ENCODE measurements at regions not wholly inside any gene's neighbourhood (a gene's known extent, or its start where the extent isn't known, plus 50 kb on each side); places are given as distances from the start of the nearest gene placed in this dataset.

GRCh38 chr2:236507393-236508085, 62.1 kb upstream of the ACKR3 start:
- Histone ChIP-seq H3K36me3 (ENCODE audit: low read depth, missing control alignments) (no peaks in the 10 kb centered on the region), H3K4me3 (peak overlapping the region; percentile 51 to 60), H3K27ac (no peak overlapping the region), H3K27me3 (no peaks in the 10 kb centered on the region), H3K9me3 (no peaks in the 10 kb centered on the region), H3K4me1 (no peaks in the 10 kb centered on the region)
- intact Hi-C loops (cut with DNase I; ENCODE audit: low total_unique reads) = no loop called here
- WGBS, 2 donors = 15 to 16% methylated on average over 37 to 47 of the region's 56 CpGs
- TF ChIP-seq POLR2A (IDR thresholded peaks at IDR 0.05) (no peak), CTCF (IDR thresholded peaks at IDR 0.05) (no peak)
- peak; percentile 85 for DNase-seq

- 64 to 77% methylated on average over 5 of the region's 5 CpGs for WGBS, 2 donors
- Histone ChIP-seq H3K27me3 (no peaks in the 10 kb centered on the region), H3K4me1 (no peaks in the 10 kb centered on the region), H3K27ac (no peak overlapping the region), H3K9me3 (no peaks in the 10 kb centered on the region), H3K36me3 (ENCODE audit: low read depth, missing control alignments) (no peaks in the 10 kb centered on the region), H3K4me3 (no peak overlapping the region)
- TF ChIP-seq CTCF (IDR thresholded peaks at IDR 0.05) = no peak
- TF ChIP-seq POLR2A (IDR thresholded peaks at IDR 0.05) = no peak
- no peak for DNase-seq
- intact Hi-C loops (cut with DNase I; ENCODE audit: low total_unique reads) = no loop called here
Measured at GRCh38 chr2:236508466-236508865, 61.2 kb upstream of the ACKR3 start.

GRCh38 chr2:236510034-236510433, 59.6 kb upstream of the ACKR3 start:
- DNase-seq = no peak
- Histone ChIP-seq H3K27ac (no peak overlapping the region), H3K27me3 (no peaks in the 10 kb centered on the region), H3K36me3 (ENCODE audit: low read depth, missing control alignments) (no peaks in the 10 kb centered on the region), H3K9me3 (no peaks in the 10 kb centered on the region), H3K4me3 (no peak overlapping the region), H3K4me1 (no peaks in the 10 kb centered on the region)
- TF ChIP-seq CTCF (IDR thresholded peaks at IDR 0.05) (no peak), POLR2A (IDR thresholded peaks at IDR 0.05) (no peak)
- intact Hi-C loops (cut with DNase I; ENCODE audit: low total_unique reads) = loop anchor here (10.0 kb wide), 1 partner anchor 55 kb away; the partner anchor contains the start of gene ACKR3
- WGBS, 2 donors = 74 to 87% methylated on average over 2 of the region's 2 CpGs

GRCh38 chr2:236511266-236511665, 58.4 kb upstream of the ACKR3 start:
- Histone ChIP-seq H3K27ac (no peak overlapping the region), H3K36me3 (ENCODE audit: low read depth, missing control alignments) (no peaks in the 10 kb centered on the region), H3K9me3 (no peaks in the 10 kb centered on the region), H3K4me1 (no peaks in the 10 kb centered on the region), H3K27me3 (no peaks in the 10 kb centered on the region), H3K4me3 (no peak overlapping the region)
- intact Hi-C loops (cut with DNase I; ENCODE audit: low total_unique reads) = loop anchor here (10.0 kb wide), 1 partner anchor 54 kb away; the partner anchor contains the start of gene ACKR3
- no peak for TF ChIP-seq CTCF (IDR thresholded peaks at IDR 0.05)
- no peak for DNase-seq
- 64 to 77% methylated on average over 5 of the region's 5 CpGs for WGBS, 2 donors

GRCh38 chr2:236512267-236512666, 57.4 kb upstream of the ACKR3 start:
- no peak overlapping the region for H3K27ac ChIP-seq
- intact Hi-C loops (cut with DNase I; ENCODE audit: low total_unique reads) = loop anchor here (10.0 kb wide), 1 partner anchor 53 kb away; the partner anchor contains the start of gene ACKR3
- TF ChIP-seq CTCF (IDR thresholded peaks at IDR 0.05) = no peak
- TF ChIP-seq POLR2A (IDR thresholded peaks at IDR 0.05) = no peak

More at GRCh38 chr2:236512267-236512666, 57.4 kb upstream of the ACKR3 start:
- Histone ChIP-seq H3K4me3 (no peak overlapping the region), H3K4me1 (no peaks in the 10 kb centered on the region), H3K36me3 (ENCODE audit: low read depth, missing control alignments) (no peaks in the 10 kb centered on the region), H3K9me3 (no peaks in the 10 kb centered on the region), H3K27me3 (no peaks in the 10 kb centered on the region)
- no peak for DNase-seq
- WGBS, 2 donors = 91 to 94% methylated on average over 5 of the region's 5 CpGs
